GM13976 (cell line): ENCODE measurements at regions not wholly inside any gene's neighbourhood (a gene's known extent, or its start where the extent isn't known, plus 50 kb on each side); places are given as distances from the start of the nearest gene placed in this dataset.

Experiments used
- DNase-seq: peaks from one replicate; pipeline ENCODE4 v3.0.0; 2012; ENCODE audit warnings: low spot score
- in situ Hi-C: fragments of 300-500 bp; cut with MboI; formaldehyde crosslinking; loops from one replicate; pipeline ENCODE4 v1.12.0; 2022; ENCODE audit warnings: low sequenced_read_pairs, mixed read lengths, inconsistent platforms; ENCODE audit not compliant: unreplicated experiment
- TF ChIP-seq, protein P1 (sequence below): IDR thresholded peaks from 2 replicates; pipeline ENCODE4 v1.5.1; 2012; ENCODE audit warnings: borderline replicate concordance, mild to moderate bottlenecking; ENCODE audit not compliant: insufficient read depth; ENCODE audit errors: extremely low read depth, missing control alignments, control extremely low read depth

DNA sequence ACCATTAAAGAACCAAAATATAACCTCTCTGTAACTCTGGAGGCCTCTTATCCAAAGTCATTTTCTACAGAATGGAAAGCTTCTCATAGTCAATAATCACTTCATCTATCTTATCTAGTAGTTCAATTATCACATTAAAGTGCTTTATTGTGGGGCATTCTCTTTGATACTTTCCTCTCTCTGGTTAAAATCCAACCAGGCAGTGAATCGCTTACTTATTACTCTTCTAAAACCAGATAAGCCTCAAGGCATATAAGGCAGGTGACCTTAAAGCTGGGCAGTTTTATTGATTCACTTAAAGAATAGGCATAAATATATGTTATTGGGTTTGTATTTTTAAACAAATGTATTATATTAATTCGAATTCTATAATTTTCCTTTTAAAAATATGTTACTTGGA, 2162.1 kb upstream of the TENM3 start:
- TF ChIP-seq, protein P1, sequence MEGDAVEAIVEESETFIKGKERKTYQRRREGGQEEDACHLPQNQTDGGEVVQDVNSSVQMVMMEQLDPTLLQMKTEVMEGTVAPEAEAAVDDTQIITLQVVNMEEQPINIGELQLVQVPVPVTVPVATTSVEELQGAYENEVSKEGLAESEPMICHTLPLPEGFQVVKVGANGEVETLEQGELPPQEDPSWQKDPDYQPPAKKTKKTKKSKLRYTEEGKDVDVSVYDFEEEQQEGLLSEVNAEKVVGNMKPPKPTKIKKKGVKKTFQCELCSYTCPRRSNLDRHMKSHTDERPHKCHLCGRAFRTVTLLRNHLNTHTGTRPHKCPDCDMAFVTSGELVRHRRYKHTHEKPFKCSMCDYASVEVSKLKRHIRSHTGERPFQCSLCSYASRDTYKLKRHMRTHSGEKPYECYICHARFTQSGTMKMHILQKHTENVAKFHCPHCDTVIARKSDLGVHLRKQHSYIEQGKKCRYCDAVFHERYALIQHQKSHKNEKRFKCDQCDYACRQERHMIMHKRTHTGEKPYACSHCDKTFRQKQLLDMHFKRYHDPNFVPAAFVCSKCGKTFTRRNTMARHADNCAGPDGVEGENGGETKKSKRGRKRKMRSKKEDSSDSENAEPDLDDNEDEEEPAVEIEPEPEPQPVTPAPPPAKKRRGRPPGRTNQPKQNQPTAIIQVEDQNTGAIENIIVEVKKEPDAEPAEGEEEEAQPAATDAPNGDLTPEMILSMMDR: no peak
- in situ Hi-C loops: no loop called here

DNA sequence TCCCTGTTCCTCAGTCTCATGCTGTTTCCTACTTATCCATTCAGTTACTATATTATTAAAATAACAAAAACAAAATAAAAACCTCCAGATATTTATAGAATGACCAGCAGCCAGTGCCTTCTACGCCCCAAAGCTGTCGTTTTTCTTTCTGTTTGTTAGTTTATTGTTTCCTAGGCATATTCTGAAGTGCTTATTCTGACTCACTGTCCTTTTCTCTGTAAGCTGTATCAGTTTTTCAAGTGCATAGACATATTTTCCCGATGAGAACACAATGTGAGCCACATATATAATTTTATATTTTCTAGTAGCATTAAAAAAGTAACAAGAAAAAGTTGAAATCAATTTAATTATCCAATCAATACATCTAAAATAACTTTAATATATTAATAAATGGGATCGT, 2158.6 kb upstream of the TENM3 start:
- DNase-seq: no peak
- TF ChIP-seq, protein P1: no peak
- in situ Hi-C loops: no loop called here

More for the DNA sequence above, 2162.1 kb upstream of the TENM3 start:
- DNase-seq: no peak

- in situ Hi-C loops: no loop called here
- TF ChIP-seq, protein P1: no peak
- DNase-seq: no peak
Observed at GRCh38 chr4:180086480-180087190, 2156.6 kb upstream of the TENM3 start.

- no peak for DNase-seq
- TF ChIP-seq, protein P1: no peak
- in situ Hi-C loops: no loop called here
Observed at GRCh38 chr4:180098586-180098985, 2144.6 kb upstream of the TENM3 start.

GRCh38 chr4:180099957-180100356, 2143.2 kb upstream of the TENM3 start:
- TF ChIP-seq, protein P1: no peak
- in situ Hi-C loops: no loop called here
- DNase-seq: no peak

- in situ Hi-C loops: no loop called here
- no peak for DNase-seq
- TF ChIP-seq, protein P1: no peak
Observed at GRCh38 chr4:180100433-180101344, 2142.5 kb upstream of the TENM3 start.
